Head of caudate nucleus (tissue), 42 donors: ENCODE measurements at regions not wholly inside any gene's neighbourhood (a gene's known extent, or its start where the extent isn't known, plus 50 kb on each side); places are given as distances from the start of the nearest gene placed in this dataset.

Experiments
- DNase-seq, 42 donors: peaks; one replicate each; pipeline versions ENCODE4 v3.0.0 to v3.0.0-alpha.2; 2020 to 2021; ENCODE audit warnings: mixed read lengths in 7 of 42
- intact Hi-C: fragments of 100-400 bp; cut with DNase I; formaldehyde crosslinking; loops from one replicate; pipeline ENCODE4 v1.15.0; 2022

- intact Hi-C loops = no loop called here
- DNase-seq = no peak
Measured at GRCh38 chr11:127199306-127199801, 198.8 kb upstream of the KIRREL3 start.

- intact Hi-C loops = no loop called here
- peak in 2 of 42 donors; percentile 11 to 15 for DNase-seq
Measured at GRCh38 chr11:127195501-127196120, 195.0 kb upstream of the KIRREL3 start.

- intact Hi-C loops = no loop called here
- DNase-seq = no peak
Measured at GRCh38 chr11:127194521-127194920, 194.0 kb upstream of the KIRREL3 start.

GRCh38 chr11:127193950-127194349, 193.4 kb upstream of the KIRREL3 start:
- intact Hi-C loops = no loop called here
- no peak for DNase-seq

GRCh38 chr11:127191689-127192088, 191.1 kb upstream of the KIRREL3 start:
- no peak for DNase-seq
- intact Hi-C loops = no loop called here

GRCh38 chr11:127191261-127191660, 190.7 kb upstream of the KIRREL3 start:
- intact Hi-C loops = no loop called here
- DNase-seq = no peak

- no peak for DNase-seq
- intact Hi-C loops = no loop called here
Measured at GRCh38 chr11:127182586-127183203, 182.1 kb upstream of the KIRREL3 start.

GRCh38 chr11:127157225-127157624, 156.7 kb upstream of the KIRREL3 start:
- DNase-seq = no peak
- intact Hi-C loops = no loop called here

- intact Hi-C loops = no loop called here
- DNase-seq = no peak
Measured at GRCh38 chr11:127149410-127149809, 148.8 kb upstream of the KIRREL3 start.

GRCh38 chr11:127143251-127143650, 142.7 kb upstream of the KIRREL3 start:
- no peak for DNase-seq

GRCh38 chr11:127138613-127139012, 138.0 kb upstream of the KIRREL3 start:
- intact Hi-C loops = loop anchor here (5.0 kb wide), 1 partner anchor 211 kb away; no protein-coding TSS in a partner anchor
- DNase-seq = no peak

More at GRCh38 chr11:127143251-127143650, 142.7 kb upstream of the KIRREL3 start:
- intact Hi-C loops = no loop called here

- DNase-seq = peak in 15 of 42 donors; percentile 6 to 63 (median 28)
- intact Hi-C loops = loop anchor here (5.0 kb wide), 1 partner anchor 211 kb away; no protein-coding TSS in a partner anchor
Measured at GRCh38 chr11:127137771-127138280, 137.3 kb upstream of the KIRREL3 start.

- intact Hi-C loops = loop anchor here (5.0 kb wide), 1 partner anchor 209 kb away; no protein-coding TSS in a partner anchor
- DNase-seq = no peak
Measured at GRCh38 chr11:127136438-127136837, 135.9 kb upstream of the KIRREL3 start.

- DNase-seq = no peak
- intact Hi-C loops = loop anchor here (5.0 kb wide), 1 partner anchor 208 kb away; no protein-coding TSS in a partner anchor
Measured at GRCh38 chr11:127135256-127135655, 134.7 kb upstream of the KIRREL3 start.

- no peak for DNase-seq
- intact Hi-C loops = no loop called here
Measured at GRCh38 chr11:127133061-127133460, 132.5 kb upstream of the KIRREL3 start.

GRCh38 chr11:127130321-127130720, 129.8 kb upstream of the KIRREL3 start:
- DNase-seq = no peak
- intact Hi-C loops = no loop called here

GRCh38 chr11:127126986-127127385, 126.4 kb upstream of the KIRREL3 start:
- intact Hi-C loops = no loop called here
- no peak for DNase-seq

GRCh38 chr11:127119356-127119755, 118.8 kb upstream of the KIRREL3 start:
- intact Hi-C loops = no loop called here
- DNase-seq = no peak

GRCh38 chr11:127118811-127119210, 118.2 kb upstream of the KIRREL3 start:
- DNase-seq = peak in 6 of 42 donors; percentile 10 to 44 (median 22)
- intact Hi-C loops = no loop called here

GRCh38 chr11:127117231-127117739, 116.7 kb upstream of the KIRREL3 start:
- DNase-seq = no peak
- intact Hi-C loops = no loop called here
